ENCODE measurements at regions not wholly inside any gene's neighbourhood (a gene's known extent, or its start where the extent isn't known, plus 50 kb on each side); places are given as distances from the start of the nearest gene placed in this dataset.

- peaks cover 0 to 13% (median 3%) of the 10 kb centered on the region in 3 donors for H3K9me3 ChIP-seq
- TF ChIP-seq CTCF (IDR thresholded peaks at IDR 0.05), result no peak
- no peaks in the 10 kb centered on the region for H3K27me3 ChIP-seq
- no peak for DNase-seq
- H3K36me3 ChIP-seq, result no peaks in the 10 kb centered on the region
- intact Hi-C loops (cut with DNase I; ENCODE audit: low total_unique reads), result no loop called here
- peaks cover 0 to 19% (median 0%) of the 10 kb centered on the region in 4 donors for H3K4me1 ChIP-seq
- H3K4me3 ChIP-seq, result no peak overlapping the region
- H3K27ac ChIP-seq, result no peak overlapping the region
These were observed 785.0 kb downstream of the PDCD6IP start for GRCh38 chr3:34583451-34583850.

- Histone ChIP-seq H3K27ac (no peak overlapping the region), H3K4me1 (peaks cover 0 to 19% (median 0%) of the 10 kb centered on the region in 4 donors), H3K36me3 (no peaks in the 10 kb centered on the region), H3K9me3 (peaks cover 0 to 19% (median 3%) of the 10 kb centered on the region in 3 donors), H3K4me3 (no peak overlapping the region), H3K27me3 (no peaks in the 10 kb centered on the region)
- intact Hi-C loops (cut with DNase I; ENCODE audit: low total_unique reads), result no loop called here
- no peak for DNase-seq
- no peak for TF ChIP-seq CTCF (IDR thresholded peaks at IDR 0.05)
These were observed 786.5 kb downstream of the PDCD6IP start for GRCh38 chr3:34584971-34585370.

- Histone ChIP-seq H3K9me3 (peaks cover 0 to 9% (median 6%) of the 10 kb centered on the region in 3 donors), H3K36me3 (no peaks in the 10 kb centered on the region), H3K4me1 (no peaks in the 10 kb centered on the region), H3K27me3 (no peaks in the 10 kb centered on the region), H3K4me3 (no peak overlapping the region), H3K27ac (no peak overlapping the region)
- TF ChIP-seq CTCF (IDR thresholded peaks at IDR 0.05), result no peak
- intact Hi-C loops (cut with DNase I; ENCODE audit: low total_unique reads), result no loop called here
- no peak for DNase-seq
These were observed 801.2 kb downstream of the PDCD6IP start for GRCh38 chr3:34599595-34599994.

GRCh38 chr3:34619990-34620389 is 821.6 kb downstream of the PDCD6IP start:
- DNase-seq, result no peak
- Histone ChIP-seq H3K9me3 (peaks cover 2 to 37% (median 19%) of the 10 kb centered on the region in 3 donors), H3K4me1 (no peaks in the 10 kb centered on the region), H3K27ac (no peak overlapping the region), H3K27me3 (no peaks in the 10 kb centered on the region), H3K4me3 (no peak overlapping the region), H3K36me3 (no peaks in the 10 kb centered on the region)
- no peak for TF ChIP-seq CTCF (IDR thresholded peaks at IDR 0.05)
- intact Hi-C loops (cut with DNase I; ENCODE audit: low total_unique reads), result no loop called here

GRCh38 chr3:34626699-34627098 is 828.3 kb downstream of the PDCD6IP start:
- no peak overlapping the region for H3K27ac ChIP-seq
- no peak for TF ChIP-seq CTCF (IDR thresholded peaks at IDR 0.05)
- no peaks in the 10 kb centered on the region for H3K4me1 ChIP-seq
- no peak for DNase-seq
- H3K9me3 ChIP-seq, result peaks cover 0 to 8% (median 3%) of the 10 kb centered on the region in 3 donors
- H3K4me3 ChIP-seq, result no peak overlapping the region
- intact Hi-C loops (cut with DNase I; ENCODE audit: low total_unique reads), result no loop called here
- H3K27me3 ChIP-seq, result no peaks in the 10 kb centered on the region
- no peaks in the 10 kb centered on the region for H3K36me3 ChIP-seq

GRCh38 chr3:34634939-34635338 is 836.5 kb downstream of the PDCD6IP start:
- TF ChIP-seq CTCF (IDR thresholded peaks at IDR 0.05), result no peak

More at GRCh38 chr3:34634939-34635338, 836.5 kb downstream of the PDCD6IP start:
- Histone ChIP-seq H3K9me3 (no peaks in the 10 kb centered on the region), H3K4me1 (no peaks in the 10 kb centered on the region), H3K4me3 (no peak overlapping the region), H3K27ac (no peak overlapping the region), H3K36me3 (no peaks in the 10 kb centered on the region), H3K27me3 (no peaks in the 10 kb centered on the region)
- intact Hi-C loops (cut with DNase I; ENCODE audit: low total_unique reads), result no loop called here
- DNase-seq, result no peak
